C4-2B (cell line): ENCODE measurements at regions not wholly inside any gene's neighbourhood (a gene's known extent, or its start where the extent isn't known, plus 50 kb on each side); places are given as distances from the start of the nearest gene placed in this dataset.

ENCODE experiments used
- ZFX ChIP-seq: fragments of 450-650 bp; IDR thresholded peaks from 2 replicates; pipeline ENCODE4 v1.6.1; 2017
- TF ChIP-seq, protein P1 (sequence below): fragments of 450-650 bp; conservative IDR thresholded peaks from 2 replicates; pipeline ENCODE4 v1.5.1; 2017; ENCODE audit warnings: mild to moderate bottlenecking

- TF ChIP-seq, protein P1, sequence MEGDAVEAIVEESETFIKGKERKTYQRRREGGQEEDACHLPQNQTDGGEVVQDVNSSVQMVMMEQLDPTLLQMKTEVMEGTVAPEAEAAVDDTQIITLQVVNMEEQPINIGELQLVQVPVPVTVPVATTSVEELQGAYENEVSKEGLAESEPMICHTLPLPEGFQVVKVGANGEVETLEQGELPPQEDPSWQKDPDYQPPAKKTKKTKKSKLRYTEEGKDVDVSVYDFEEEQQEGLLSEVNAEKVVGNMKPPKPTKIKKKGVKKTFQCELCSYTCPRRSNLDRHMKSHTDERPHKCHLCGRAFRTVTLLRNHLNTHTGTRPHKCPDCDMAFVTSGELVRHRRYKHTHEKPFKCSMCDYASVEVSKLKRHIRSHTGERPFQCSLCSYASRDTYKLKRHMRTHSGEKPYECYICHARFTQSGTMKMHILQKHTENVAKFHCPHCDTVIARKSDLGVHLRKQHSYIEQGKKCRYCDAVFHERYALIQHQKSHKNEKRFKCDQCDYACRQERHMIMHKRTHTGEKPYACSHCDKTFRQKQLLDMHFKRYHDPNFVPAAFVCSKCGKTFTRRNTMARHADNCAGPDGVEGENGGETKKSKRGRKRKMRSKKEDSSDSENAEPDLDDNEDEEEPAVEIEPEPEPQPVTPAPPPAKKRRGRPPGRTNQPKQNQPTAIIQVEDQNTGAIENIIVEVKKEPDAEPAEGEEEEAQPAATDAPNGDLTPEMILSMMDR: peak; percentile 42
- no peak for TF ChIP-seq ZFX
These were observed 137.1 kb upstream of the CCDC68 start for GRCh38 chr18:55096263-55096951.
